Bronchial epithelial cell (primary cell): ENCODE measurements at regions not wholly inside any gene's neighbourhood (a gene's known extent, or its start where the extent isn't known, plus 50 kb on each side); places are given as distances from the start of the nearest gene placed in this dataset.
"Not testable (repeated sequence)": the region's sequence is repeated elsewhere in the genome, so short reads cannot be mapped to it uniquely, and the experiment has no call there.

Experiments used
- DNase-seq: peaks from one replicate; pipeline ENCODE4 v3.0.0-alpha.2; 2010; ENCODE audit warnings: low read depth
- FAIRE-seq: peaks from 2 replicates; lab custom pipeline; 2011; peaks lifted over from hg19 to GRCh38; lab: Jason Lieb, UNC
- H3K27me3 ChIP-seq: 2 replicates; pipeline ENCODE4 v1.5.1; 2011; ENCODE audit warnings: low read length; ENCODE audit not compliant: control insufficient read depth, insufficient read depth
- H3K36me3 ChIP-seq: 2 replicates; pipeline ENCODE4 v1.5.1; 2011; ENCODE audit warnings: low read length; ENCODE audit not compliant: control insufficient read depth, insufficient read depth
- H3K4me3 ChIP-seq: 2 replicates; pipeline ENCODE4 v1.5.1; 2011; ENCODE audit warnings: mild to moderate bottlenecking, low read depth, low read length, control low read depth

DNA sequence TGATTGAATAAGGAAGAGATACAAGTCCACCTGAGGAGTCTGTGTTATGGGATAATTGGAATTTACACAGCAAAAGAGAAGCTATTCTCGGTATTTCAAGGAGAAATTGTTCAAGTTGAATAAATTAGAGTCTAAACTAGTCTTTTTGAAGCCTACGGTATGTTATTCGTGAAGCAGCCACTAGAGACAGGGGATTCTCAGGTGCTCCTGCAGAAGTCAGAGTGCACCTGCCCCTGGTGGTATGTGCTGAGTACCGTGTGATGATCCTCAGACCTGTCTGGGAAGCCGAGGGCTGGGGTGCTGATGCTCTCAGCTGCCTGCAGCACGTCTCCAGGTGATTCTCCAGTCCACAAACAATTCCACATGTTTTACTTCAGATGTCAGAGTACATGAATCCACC, 1171.7 kb downstream of the RPIA start:
- not testable (repeated sequence) for H3K27me3 ChIP-seq, H3K4me3 ChIP-seq, H3K36me3 ChIP-seq, FAIRE-seq, DNase-seq

GRCh38 chr2:89874810-89875595, 1183.5 kb downstream of the RPIA start:
- H3K27me3 ChIP-seq, H3K36me3 ChIP-seq, DNase-seq, H3K4me3 ChIP-seq, FAIRE-seq: not testable (repeated sequence)

DNA sequence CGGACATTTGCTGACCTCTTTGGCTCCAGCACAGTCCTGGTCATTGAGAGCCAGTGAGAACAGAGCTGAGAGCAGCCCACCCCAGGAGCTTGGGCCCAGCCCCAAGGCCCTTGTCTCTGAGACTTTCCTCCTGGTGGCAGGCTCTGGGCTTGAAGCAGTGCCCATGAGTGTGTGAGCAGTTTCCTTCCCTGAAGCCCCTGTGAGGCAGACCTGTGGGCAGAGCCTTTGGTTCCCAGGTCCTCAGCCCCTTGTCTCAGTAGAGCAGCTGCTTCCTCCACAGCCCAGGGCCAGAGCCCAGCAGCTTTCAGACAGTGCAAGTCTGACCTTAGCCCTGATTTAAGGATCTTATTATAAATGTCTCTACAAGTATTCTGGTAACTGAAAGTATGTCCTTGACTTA, 1185.0 kb downstream of the RPIA start:
- not testable (repeated sequence) for H3K36me3 ChIP-seq, FAIRE-seq, DNase-seq, H3K4me3 ChIP-seq, H3K27me3 ChIP-seq

GRCh38 chr2:89876878-89877277, 1185.4 kb downstream of the RPIA start:
- not testable (repeated sequence) for DNase-seq, H3K4me3 ChIP-seq, H3K27me3 ChIP-seq, FAIRE-seq, H3K36me3 ChIP-seq

- peak; percentile 98 for FAIRE-seq
- H3K27me3 ChIP-seq, DNase-seq, H3K4me3 ChIP-seq, H3K36me3 ChIP-seq: not testable (repeated sequence)
Observed at GRCh38 chr2:89882880-89883279, 1191.4 kb downstream of the RPIA start.

DNA sequence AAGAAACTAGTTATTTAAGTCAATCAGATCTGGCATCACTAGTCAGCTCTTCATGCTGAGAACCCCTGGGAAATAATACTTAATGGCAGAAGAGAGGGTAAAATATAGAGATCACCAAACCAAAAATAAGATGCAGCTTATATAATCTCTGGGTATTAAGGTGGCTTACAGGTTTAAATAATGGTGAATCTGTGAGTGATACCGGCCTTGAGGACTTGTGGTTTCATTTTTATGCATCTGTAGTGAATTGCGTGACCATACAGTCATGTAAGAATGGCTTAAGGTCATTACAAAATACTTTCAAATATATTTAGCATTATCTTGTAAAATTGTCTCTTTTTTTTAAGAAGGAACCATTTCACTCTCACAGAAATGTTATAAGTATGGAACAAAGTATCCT, 1192.2 kb downstream of the RPIA start:
- not testable (repeated sequence) for H3K27me3 ChIP-seq, FAIRE-seq, H3K36me3 ChIP-seq, H3K4me3 ChIP-seq, DNase-seq

DNA sequence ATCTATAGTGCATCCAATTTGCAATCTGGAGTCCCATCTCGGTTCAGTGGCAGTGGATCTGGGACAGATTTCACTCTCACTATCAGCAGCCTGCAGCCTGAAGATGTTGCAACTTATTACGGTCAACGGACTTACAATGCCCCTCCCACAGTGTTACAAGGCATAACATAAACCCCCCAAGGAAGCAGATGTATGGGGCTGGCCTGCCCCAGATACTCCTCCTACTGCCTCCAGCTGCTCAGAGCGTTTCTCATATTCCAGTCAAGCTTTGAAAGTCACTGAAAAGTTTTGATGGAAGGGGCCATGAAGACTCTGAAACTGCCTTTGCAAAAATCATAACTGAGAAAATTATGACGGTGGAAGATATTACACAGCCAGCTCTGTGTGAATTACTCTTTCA, 1193.6 kb downstream of the RPIA start:
- not testable (repeated sequence) for DNase-seq, H3K4me3 ChIP-seq, H3K27me3 ChIP-seq, H3K36me3 ChIP-seq
- FAIRE-seq: peak; percentile 93

DNA sequence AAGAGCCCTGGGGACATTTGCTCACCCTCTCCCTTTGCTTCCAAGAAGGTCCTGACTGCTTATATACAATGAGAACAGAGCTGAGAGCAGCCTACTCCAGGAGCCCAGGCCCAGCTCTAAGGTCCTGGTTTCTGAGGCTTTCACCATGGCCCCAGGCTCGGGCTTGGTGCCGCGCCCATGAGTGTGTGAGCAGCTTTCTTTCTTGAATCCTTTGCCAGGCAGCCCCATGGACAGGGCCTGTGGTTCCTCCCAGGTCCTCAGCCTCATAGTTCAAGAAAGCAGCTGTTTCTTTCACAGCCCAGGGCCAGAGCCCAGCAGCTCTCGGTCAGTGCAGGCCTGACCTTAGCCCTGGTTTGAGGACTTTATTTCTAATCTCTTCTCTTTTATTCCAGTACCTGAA, 1197.2 kb downstream of the RPIA start:
- not testable (repeated sequence) for H3K36me3 ChIP-seq, FAIRE-seq, DNase-seq, H3K4me3 ChIP-seq, H3K27me3 ChIP-seq

- H3K4me3 ChIP-seq, H3K27me3 ChIP-seq, FAIRE-seq, DNase-seq, H3K36me3 ChIP-seq: not testable (repeated sequence)
Observed at GRCh38 chr2:89890185-89890773, 1198.8 kb downstream of the RPIA start.

DNA sequence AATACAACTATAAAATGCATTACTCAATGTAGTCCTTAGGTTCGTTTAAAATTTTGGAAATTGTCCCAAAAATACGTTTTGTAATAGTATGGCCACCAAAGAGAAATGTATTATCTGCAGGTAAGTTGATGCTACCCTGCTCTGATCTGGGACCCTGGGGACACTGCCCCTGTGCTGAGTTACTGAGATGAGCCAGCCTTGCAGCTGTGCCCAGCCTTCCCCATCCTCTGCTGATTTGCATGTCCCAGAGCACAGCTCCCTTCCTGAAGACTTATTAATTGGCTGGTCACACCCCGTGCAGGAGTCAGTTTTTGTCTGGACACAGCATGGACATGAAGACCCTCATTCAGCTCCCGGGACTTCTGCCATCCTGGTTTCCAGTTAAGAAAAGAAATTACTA, 1203.5 kb downstream of the RPIA start:
- FAIRE-seq, H3K27me3 ChIP-seq, DNase-seq, H3K4me3 ChIP-seq, H3K36me3 ChIP-seq: not testable (repeated sequence)

DNA sequence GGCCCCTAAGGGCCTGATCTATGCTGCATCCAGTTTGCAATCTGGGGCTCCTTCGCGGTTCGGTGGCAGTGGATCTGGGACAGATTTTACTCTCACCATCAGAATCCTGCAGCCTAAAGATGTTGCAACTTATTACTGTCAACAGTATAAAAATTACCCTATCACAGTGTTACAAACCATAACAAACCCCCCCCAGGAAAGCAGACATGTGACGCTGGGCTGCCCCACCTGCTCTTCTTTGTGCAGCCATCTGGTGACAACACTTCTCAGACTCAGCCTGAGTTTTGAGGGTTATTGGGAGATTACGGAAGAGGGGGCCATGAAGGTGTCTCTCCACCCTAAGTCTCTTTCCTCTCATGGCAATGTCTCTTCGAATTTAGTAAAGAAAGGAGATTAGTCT, 1204.2 kb downstream of the RPIA start:
- not testable (repeated sequence) for H3K4me3 ChIP-seq, FAIRE-seq, H3K36me3 ChIP-seq, DNase-seq, H3K27me3 ChIP-seq

DNA sequence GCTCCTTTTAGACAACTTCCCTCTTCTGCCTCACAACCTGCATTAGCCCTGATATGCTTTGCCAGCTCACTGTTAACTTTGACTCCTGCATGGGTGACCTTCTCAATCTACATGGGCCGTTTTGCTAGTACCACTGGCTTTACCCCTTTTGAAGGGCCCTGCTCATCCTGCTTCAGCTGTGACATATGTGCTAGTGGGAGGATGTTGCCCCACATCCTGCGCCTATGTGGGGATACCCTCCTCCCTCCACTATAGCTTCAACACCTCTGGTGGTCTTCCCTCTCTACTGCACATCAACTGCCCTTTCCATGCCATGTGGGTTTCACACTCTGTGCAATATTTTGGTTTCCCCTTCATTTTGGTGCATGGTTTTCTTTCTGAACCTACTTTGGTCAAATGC, 1235.5 kb downstream of the RPIA start:
- not testable (repeated sequence) for H3K27me3 ChIP-seq, H3K4me3 ChIP-seq, H3K36me3 ChIP-seq, DNase-seq, FAIRE-seq

- not testable (repeated sequence) for H3K36me3 ChIP-seq, DNase-seq, H3K4me3 ChIP-seq, H3K27me3 ChIP-seq, FAIRE-seq
Observed at GRCh38 chr2:89935436-89935835, 1244.0 kb downstream of the RPIA start.

- not testable (repeated sequence) for H3K4me3 ChIP-seq, H3K27me3 ChIP-seq, H3K36me3 ChIP-seq, FAIRE-seq, DNase-seq
Observed at GRCh38 chr2:89936011-89936410, 1244.5 kb downstream of the RPIA start.

- DNase-seq, H3K4me3 ChIP-seq: not testable (repeated sequence)
- peak; percentile 40 for FAIRE-seq
Observed at GRCh38 chr2:89936559-89936958, 1245.1 kb downstream of the RPIA start.

More at GRCh38 chr2:89936559-89936958, 1245.1 kb downstream of the RPIA start:
- not testable (repeated sequence) for H3K36me3 ChIP-seq, H3K27me3 ChIP-seq
